GM12872 (cell line): ENCODE measurements at regions not wholly inside any gene's neighbourhood (a gene's known extent, or its start where the extent isn't known, plus 50 kb on each side); places are given as distances from the start of the nearest gene placed in this dataset.

Experiments
- CTCF ChIP-seq: IDR thresholded peaks from 3 replicates; pipeline ENCODE4 v1.5.1; 2011; ENCODE audit warnings: low read depth, mild to moderate bottlenecking, low read length, moderate library complexity; ENCODE audit not compliant: insufficient read depth

GRCh38 chr14:95413289-95414215 lies 93.8 kb upstream of the CLMN start:
- no peak for TF ChIP-seq CTCF

GRCh38 chr14:95410838-95411237 lies 91.1 kb upstream of the CLMN start:
- TF ChIP-seq CTCF: no peak

GRCh38 chr14:95409477-95410272 lies 90.0 kb upstream of the CLMN start:
- no peak for TF ChIP-seq CTCF

- TF ChIP-seq CTCF: no peak
Measured at GRCh38 chr14:95408731-95409476, 89.2 kb upstream of the CLMN start.

- TF ChIP-seq CTCF: no peak
Measured at GRCh38 chr14:95407354-95407753, 87.6 kb upstream of the CLMN start.

GRCh38 chr14:95406756-95407277 lies 87.1 kb upstream of the CLMN start:
- TF ChIP-seq CTCF: no peak
